CD4-positive, alpha-beta T cell (primary cell): ENCODE measurements at regions not wholly inside any gene's neighbourhood (a gene's known extent, or its start where the extent isn't known, plus 50 kb on each side); places are given as distances from the start of the nearest gene placed in this dataset.

Source experiments
- ATAC-seq: fragments of 200-7000 bp; cut with Tn5 transposase; one replicate; pipeline ENCODE4 v1.10.0; 2022; ENCODE audit warnings: mild to moderate bottlenecking; ENCODE audit not compliant: poor library complexity
- CTCF ChIA-PET: fragments of 350-600 bp; sonication (Branson Sonifier 250); formaldehyde crosslinking; loops from one replicate; lab custom pipeline; 2021; ENCODE audit warnings: antibody characterized with exemption, inconsistent platforms; lab: Charles Lee
- POLR2A ChIA-PET: fragments of 350-600 bp; sonication (Branson Sonifier 250); formaldehyde crosslinking; loops from one replicate; lab custom pipeline; 2021; ENCODE audit warnings: antibody characterized with exemption, inconsistent platforms; lab: Charles Lee
- DNase-seq, 14 experiments: peaks; one replicate each; pipeline ENCODE4 v3.0.0-alpha.2; 2013 to 2020; ENCODE audit warnings: mixed read lengths in 2 of 14
- H3K27ac ChIP-seq, 2 donors: one replicate each; pipeline versions ENCODE4 v1.5.1 to v1.7.0; 2013; ENCODE audit warnings: low read length in 2 of 2, low read depth in 1 of 2, mild to moderate bottlenecking in 1 of 2
- H3K27me3 ChIP-seq, 2 experiments: 1 replicate in 1 of 2; 2 replicates in 1 of 2; pipeline versions ENCODE4 v1.6.1 to v1.7.0; 2013; ENCODE audit warnings: low read length in 2 of 2, control low read depth in 1 of 2, mild to moderate bottlenecking in 1 of 2, moderate library complexity in 1 of 2; ENCODE audit not compliant: insufficient read depth in 2 of 2, control insufficient read depth in 1 of 2
- H3K36me3 ChIP-seq: one replicate; pipeline ENCODE4 v1.6.1; 2013; ENCODE audit warnings: low read length, control low read depth; ENCODE audit not compliant: insufficient read depth
- H3K4me1 ChIP-seq: one replicate; pipeline ENCODE4 v1.6.1; 2013; ENCODE audit warnings: low read length, control low read depth; ENCODE audit not compliant: insufficient read depth
- H3K4me3 ChIP-seq: one replicate; pipeline ENCODE4 v1.5.1; 2013; ENCODE audit warnings: mild to moderate bottlenecking, low read length, moderate library complexity
- H3K9me3 ChIP-seq, 2 experiments: 1 replicate in 1 of 2; 2 replicates in 1 of 2; pipeline versions ENCODE4 v1.6.1 to v1.7.0; 2013; ENCODE audit warnings: low read length in 2 of 2, mild to moderate bottlenecking in 2 of 2, control low read depth in 1 of 2, moderate library complexity in 1 of 2; ENCODE audit not compliant: control insufficient read depth in 1 of 2, insufficient read depth in 1 of 2
- H3K27ac Mint-ChIP-seq: one replicate; pipeline ENCODE4 v1.8.0; 2020; ENCODE audit warnings: mixed read lengths
- H3K27me3 Mint-ChIP-seq: one replicate; pipeline ENCODE4 v1.8.0; 2021; ENCODE audit warnings: mixed read lengths
- H3K36me3 Mint-ChIP-seq: one replicate; pipeline ENCODE4 v1.8.0; 2021; ENCODE audit warnings: low read depth, mixed read lengths
- H3K4me1 Mint-ChIP-seq: one replicate; pipeline ENCODE4 v1.8.0; 2021; ENCODE audit warnings: low read depth, mixed read lengths
- H3K4me3 Mint-ChIP-seq: one replicate; pipeline ENCODE4 v1.8.0; 2020; ENCODE audit warnings: mild to moderate bottlenecking, mixed read lengths
- H3K9me3 Mint-ChIP-seq: one replicate; pipeline ENCODE4 v1.8.0; 2020; ENCODE audit warnings: mixed read lengths
- intact Hi-C, 2 experiments: fragments of 100-400 bp; cut with DNase I in 1 of 2; cut with micrococcal nuclease in 1 of 2; formaldehyde crosslinking; loops; one replicate each; pipeline versions ENCODE4 v1.15.1 to v1.9.0; 2023 to 2025; cut with DNase I, micrococcal nuclease
- TF ChIP-seq, protein P1 (sequence below): fragments of 200-600 bp; IDR thresholded peaks from one replicate; pipeline ENCODE4 v1.8.0; 2022; ENCODE audit warnings: antibody characterized with exemption, mild to moderate bottlenecking

DNA sequence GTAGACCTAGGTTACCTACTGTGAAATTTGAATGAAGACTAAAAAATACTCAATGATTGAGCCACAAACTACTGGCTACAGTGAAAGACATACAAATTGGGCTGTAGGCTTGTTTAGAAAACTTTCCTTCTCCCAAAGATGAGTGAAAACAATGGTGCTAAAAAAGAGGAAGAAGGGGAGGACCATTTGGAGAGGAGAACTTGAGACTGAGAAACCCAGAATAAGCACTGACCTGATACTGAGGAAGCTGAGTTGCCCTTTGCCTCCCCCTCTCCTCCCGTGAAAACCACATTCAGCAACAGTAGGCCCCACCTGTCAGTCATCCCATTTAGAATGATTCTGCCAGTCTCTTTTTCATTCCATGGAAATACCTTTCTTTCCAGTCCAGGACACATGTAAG lies 484.0 kb upstream of the TGFBR2 start:
- Mint-ChIP-seq H3K27me3 (no peaks in the 10 kb centered on the region), H3K27ac (no peak overlapping the region), H3K4me3 (no peak overlapping the region), H3K36me3 (no peaks in the 10 kb centered on the region), H3K4me1 (no peaks in the 10 kb centered on the region), H3K9me3 (no peaks in the 10 kb centered on the region)
- Histone ChIP-seq H3K9me3 (no peaks in the 10 kb centered on the region), H3K27me3 (no peaks in the 10 kb centered on the region), H3K4me1 (no peaks in the 10 kb centered on the region), H3K36me3 (no peaks in the 10 kb centered on the region), H3K4me3 (no peak overlapping the region), H3K27ac (no peak overlapping the region)
- POLR2A ChIA-PET, result no interaction called here
- DNase-seq (no peak), ATAC-seq (no peak)
- TF ChIP-seq, protein P1, sequence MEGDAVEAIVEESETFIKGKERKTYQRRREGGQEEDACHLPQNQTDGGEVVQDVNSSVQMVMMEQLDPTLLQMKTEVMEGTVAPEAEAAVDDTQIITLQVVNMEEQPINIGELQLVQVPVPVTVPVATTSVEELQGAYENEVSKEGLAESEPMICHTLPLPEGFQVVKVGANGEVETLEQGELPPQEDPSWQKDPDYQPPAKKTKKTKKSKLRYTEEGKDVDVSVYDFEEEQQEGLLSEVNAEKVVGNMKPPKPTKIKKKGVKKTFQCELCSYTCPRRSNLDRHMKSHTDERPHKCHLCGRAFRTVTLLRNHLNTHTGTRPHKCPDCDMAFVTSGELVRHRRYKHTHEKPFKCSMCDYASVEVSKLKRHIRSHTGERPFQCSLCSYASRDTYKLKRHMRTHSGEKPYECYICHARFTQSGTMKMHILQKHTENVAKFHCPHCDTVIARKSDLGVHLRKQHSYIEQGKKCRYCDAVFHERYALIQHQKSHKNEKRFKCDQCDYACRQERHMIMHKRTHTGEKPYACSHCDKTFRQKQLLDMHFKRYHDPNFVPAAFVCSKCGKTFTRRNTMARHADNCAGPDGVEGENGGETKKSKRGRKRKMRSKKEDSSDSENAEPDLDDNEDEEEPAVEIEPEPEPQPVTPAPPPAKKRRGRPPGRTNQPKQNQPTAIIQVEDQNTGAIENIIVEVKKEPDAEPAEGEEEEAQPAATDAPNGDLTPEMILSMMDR, result no peak
- intact Hi-C loops, result no loop called here
- CTCF ChIA-PET, result no interaction called here

DNA sequence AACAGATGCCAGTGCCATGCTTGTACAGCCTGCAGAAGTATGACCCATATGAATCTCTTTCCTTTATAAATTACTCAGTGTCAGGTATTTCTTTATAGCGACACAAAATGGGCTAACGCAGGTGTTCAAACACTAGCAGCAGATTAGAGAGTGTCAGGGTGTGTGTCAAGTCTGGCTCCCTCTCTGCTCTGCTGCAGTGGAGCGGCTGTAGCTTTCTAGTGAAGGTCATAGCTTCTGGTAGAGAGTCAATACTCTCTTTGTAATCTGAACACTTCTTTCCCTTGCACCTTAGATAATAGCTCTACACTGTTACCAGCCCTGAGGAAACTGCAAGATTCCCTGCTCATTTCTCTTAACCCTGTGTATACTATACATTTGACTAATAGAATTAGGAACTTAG lies 483.2 kb upstream of the TGFBR2 start:
- Histone ChIP-seq H3K27me3 (no peaks in the 10 kb centered on the region), H3K36me3 (no peaks in the 10 kb centered on the region), H3K4me3 (no peak overlapping the region), H3K4me1 (no peaks in the 10 kb centered on the region), H3K27ac (no peak overlapping the region), H3K9me3 (no peaks in the 10 kb centered on the region)
- Mint-ChIP-seq H3K4me1 (no peaks in the 10 kb centered on the region), H3K4me3 (no peak overlapping the region), H3K9me3 (no peaks in the 10 kb centered on the region), H3K27ac (no peak overlapping the region), H3K36me3 (no peaks in the 10 kb centered on the region), H3K27me3 (no peaks in the 10 kb centered on the region)
- DNase-seq (no peak), ATAC-seq (no peak)
- POLR2A ChIA-PET, result interaction anchor here (0.6 kb wide), 1 partner anchor 42 kb away, joined by 3 read pairs; no protein-coding TSS in a partner anchor
- CTCF ChIA-PET, result no interaction called here
- TF ChIP-seq, protein P1, result no peak
- intact Hi-C loops, result no loop called here

DNA sequence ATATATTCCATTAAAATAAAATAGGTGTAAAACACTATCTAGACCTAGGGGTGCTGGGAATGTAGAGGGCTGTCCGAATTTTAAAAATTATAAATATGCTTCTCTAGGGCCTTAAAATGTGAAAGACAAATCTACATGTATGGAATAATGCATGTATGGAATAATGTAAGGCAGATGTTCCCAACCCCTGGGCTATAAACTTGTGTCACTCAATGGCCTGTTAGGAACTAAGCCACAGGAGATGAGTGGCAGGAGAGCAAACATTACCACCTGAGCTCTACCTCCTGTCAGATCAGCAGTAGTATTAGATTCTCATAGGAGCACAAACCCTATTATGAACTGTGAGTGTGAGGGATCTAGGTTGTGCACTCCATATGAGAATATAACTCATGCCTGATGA lies 482.6 kb upstream of the TGFBR2 start:
- Histone ChIP-seq H3K27me3 (no peaks in the 10 kb centered on the region), H3K9me3 (no peaks in the 10 kb centered on the region), H3K4me3 (no peak overlapping the region), H3K27ac (no peak overlapping the region), H3K4me1 (no peaks in the 10 kb centered on the region), H3K36me3 (no peaks in the 10 kb centered on the region)
- intact Hi-C loops, result no loop called here
- no peaks in the 10 kb centered on the region for H3K36me3 Mint-ChIP-seq
- H3K9me3 Mint-ChIP-seq, result no peaks in the 10 kb centered on the region
- no peaks in the 10 kb centered on the region for H3K4me1 Mint-ChIP-seq
- POLR2A ChIA-PET, result interaction anchor here (0.6 kb wide), 1 partner anchor 43 kb away, joined by 3 read pairs; no protein-coding TSS in a partner anchor
- H3K27ac Mint-ChIP-seq, result no peak overlapping the region
- TF ChIP-seq, protein P1, result no peak
- ATAC-seq (no peak), DNase-seq (no peak)
- H3K27me3 Mint-ChIP-seq, result no peaks in the 10 kb centered on the region
- CTCF ChIA-PET, result no interaction called here
- no peak overlapping the region for H3K4me3 Mint-ChIP-seq
